ENCODE measurements at regions not wholly inside any gene's neighbourhood (a gene's known extent, or its start where the extent isn't known, plus 50 kb on each side); places are given as distances from the start of the nearest gene placed in this dataset.

DNA sequence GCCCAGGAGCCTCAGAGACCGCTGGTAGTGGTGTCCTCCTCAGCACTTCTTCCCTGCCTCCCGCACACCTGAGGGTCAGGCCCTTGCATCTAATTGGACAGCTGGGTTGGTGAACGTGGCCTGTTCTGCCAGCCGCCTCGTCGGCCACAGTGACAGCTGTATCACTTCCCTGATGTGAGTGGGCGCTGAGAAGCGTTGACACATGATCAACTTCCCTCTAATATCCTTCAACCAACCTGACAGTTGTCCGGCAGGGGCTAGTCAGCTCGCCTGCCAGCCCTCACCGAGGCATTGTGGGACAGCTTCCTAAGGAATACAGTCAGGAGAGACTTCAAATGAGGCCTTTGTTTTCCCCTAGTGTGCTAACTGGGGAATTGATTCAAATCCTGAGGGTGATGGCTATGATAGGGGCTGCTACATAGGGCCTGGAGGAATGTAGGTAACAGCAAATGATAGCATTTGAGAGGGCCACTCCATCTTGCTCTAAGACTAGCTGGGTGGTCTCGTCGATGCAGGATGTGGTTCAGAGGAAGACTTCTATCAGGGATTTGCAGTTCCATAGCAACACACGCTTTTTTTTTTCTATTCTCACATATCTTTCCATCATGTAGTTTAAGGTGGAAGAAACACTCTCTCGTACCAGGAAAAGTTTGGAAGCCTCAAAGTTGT lies 230.8 kb downstream of the TSHZ3 start:
- no peak for DNase-seq

- no peak for DNase-seq
These were observed 234.7 kb downstream of the TSHZ3 start for GRCh38 chr19:31114585-31114984.

GRCh38 chr19:31113293-31113692 lies 235.9 kb downstream of the TSHZ3 start:
- DNase-seq = no peak

DNA sequence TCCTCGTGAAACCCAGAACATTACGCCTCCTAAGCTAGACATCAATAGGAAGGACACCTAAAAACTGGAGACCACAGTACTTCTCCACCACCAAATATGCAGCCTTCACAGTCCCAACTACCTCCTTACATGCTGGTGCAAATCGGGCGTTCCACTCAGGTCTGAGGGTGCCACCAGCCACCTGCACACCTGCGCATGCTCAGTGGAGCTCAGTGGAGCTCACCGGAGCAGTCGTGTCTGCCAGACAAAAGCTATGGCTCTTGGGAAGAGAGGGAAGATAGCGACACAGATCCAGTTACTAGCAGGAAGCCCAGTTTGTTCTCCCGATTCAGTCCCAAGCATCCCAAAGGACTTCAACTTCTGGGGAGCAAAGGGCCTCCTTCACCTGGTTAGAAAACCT lies 237.1 kb downstream of the TSHZ3 start:
- DNase-seq = no peak

GRCh38 chr19:31111741-31112140 lies 237.5 kb downstream of the TSHZ3 start:
- DNase-seq = no peak

GRCh38 chr19:31110336-31110735 lies 238.9 kb downstream of the TSHZ3 start:
- DNase-seq = no peak

DNA sequence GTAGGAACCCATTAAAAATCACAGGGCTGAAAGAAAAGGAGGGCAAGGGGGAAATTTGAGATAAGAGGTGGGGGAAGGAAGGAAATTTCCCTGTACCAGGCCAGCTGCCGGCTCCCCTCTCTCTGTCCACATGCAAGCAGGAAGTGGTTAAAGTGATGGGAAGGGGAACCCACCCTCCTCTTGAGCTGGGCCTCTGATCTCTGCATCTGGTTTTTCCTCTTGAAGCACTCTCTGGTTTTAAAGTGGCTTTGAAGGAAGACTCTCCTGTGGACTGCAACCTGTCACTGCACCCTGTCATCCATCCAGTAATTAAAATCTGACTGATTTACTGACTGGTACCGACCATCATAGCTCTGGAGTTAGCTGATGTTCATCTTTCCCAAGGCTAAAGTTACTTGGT lies 239.6 kb downstream of the TSHZ3 start:
- no peak for DNase-seq

DNA sequence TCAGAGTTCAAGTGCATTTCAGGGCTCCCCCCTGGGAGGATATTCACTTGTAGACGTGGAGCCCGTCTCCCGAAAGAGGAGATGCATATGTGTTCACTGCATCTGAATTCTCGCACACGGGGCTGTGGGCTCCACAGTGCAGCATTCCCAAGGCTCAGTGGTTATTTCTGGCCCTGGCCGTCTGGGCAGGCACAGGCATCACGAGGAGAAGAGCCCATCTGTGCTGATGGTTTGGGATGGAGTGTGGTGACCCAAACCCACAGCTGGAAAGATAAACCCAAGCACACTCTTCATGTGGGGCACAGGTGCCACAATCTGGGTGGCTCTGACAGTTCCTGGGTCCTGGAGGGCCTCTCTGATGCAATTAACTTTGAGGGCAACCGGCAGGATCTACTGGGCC lies 242.1 kb downstream of the TSHZ3 start:
- no peak for DNase-seq

DNA sequence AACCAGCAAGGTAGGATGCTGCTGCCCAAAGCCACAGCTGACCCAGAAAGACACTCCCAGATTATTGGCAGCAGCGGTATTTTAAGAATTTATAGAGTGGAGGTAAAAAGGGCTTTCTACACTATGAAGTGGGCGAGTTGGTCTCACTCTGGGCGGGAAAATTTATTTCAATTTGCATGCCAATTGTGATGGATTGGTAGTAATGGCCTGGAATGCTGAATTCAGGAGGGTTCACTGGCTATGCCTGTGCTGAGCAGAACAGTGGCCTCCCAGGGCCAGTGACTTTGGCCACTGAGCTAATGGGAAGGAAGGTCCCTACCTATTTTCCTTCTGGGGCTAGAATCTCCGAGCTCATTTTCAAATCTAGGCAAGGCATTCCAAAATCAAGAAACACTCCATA lies 243.5 kb downstream of the TSHZ3 start:
- DNase-seq = no peak

GRCh38 chr19:31104451-31104850 lies 244.8 kb downstream of the TSHZ3 start:
- no peak for DNase-seq

DNA sequence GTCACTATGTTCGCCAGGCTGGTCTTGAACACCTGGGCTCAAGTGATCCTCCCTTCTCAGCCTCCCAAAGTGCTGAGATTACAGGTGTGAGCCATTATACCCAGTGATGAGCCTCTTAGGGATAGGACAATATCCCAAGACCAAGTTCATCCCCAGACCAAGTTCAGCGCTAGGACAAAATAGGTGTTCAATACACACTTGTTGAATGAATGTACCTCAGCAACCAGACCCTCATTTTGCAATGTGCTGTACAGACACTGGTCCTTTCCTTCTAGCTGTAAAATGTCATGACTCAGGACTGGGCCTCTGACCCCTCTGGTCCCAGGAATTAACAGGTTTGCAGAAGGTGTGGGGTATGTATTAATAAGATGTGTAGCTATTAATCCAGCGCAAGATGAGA lies 246.0 kb downstream of the TSHZ3 start:
- no peak for DNase-seq

- DNase-seq = no peak
These were observed 246.6 kb downstream of the TSHZ3 start for GRCh38 chr19:31102674-31103073.

GRCh38 chr19:31100981-31101380 lies 248.3 kb downstream of the TSHZ3 start:
- no peak for DNase-seq

GRCh38 chr19:31100206-31100590 lies 249.0 kb downstream of the TSHZ3 start:
- DNase-seq = no peak

- no peak for DNase-seq
These were observed 249.6 kb downstream of the TSHZ3 start for GRCh38 chr19:31099515-31100205.

- DNase-seq = no peak
These were observed 250.4 kb downstream of the TSHZ3 start for GRCh38 chr19:31098836-31099235.

DNA sequence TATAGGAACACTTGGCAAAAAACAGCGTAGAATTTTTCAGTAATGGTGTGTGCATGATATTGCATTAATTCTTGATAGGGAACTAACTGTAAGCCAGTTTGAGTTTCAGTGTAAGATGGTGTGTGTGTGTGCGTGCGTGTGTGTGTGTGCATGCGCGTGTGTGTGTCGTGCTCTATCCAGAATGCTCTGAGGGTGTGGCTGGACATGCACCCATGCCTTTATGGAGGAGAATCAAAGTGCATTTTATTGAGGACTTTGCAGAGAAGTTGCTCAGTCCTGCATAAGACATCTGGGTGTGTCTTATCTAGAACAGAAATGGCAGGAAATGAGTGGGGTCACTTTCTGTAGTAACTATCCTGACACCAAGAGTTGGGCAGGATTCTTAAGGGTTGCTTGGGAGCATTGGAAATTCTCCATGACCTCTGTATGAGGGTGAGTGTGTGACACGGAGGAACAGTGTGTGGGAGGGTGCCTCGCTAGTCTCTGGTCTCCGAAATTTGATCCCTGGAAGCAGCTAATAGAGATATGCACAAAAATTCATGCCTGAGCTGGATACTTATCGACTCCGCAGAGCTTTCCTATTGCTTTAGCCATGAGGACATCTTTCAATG lies 252.2 kb downstream of the TSHZ3 start:
- no peak for DNase-seq

- DNase-seq = no peak
These were observed 253.0 kb downstream of the TSHZ3 start for GRCh38 chr19:31096062-31096830.

DNA sequence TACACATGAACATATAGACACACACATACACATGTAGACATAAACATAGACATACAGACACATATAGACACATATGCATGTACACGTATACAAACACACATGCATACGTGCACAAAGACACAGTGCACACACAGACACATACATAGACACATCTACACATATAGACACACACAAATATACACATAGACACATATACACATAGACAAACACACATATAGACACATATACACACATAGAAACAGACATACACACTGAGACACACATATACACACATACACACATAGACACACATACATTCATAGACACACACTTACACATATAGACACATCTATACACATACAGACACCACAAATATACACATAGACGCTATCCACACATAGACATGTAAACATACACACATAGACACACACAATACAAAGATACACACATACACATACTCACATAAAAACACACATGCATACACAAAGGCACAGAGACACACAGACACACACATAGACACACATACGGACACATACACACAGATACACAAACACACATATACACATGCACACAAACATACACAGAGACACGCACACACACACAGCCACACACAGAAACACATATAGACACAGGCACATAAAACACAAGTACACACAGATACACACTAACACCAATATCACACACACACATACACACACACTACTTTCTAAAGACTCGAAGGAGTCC lies 254.0 kb downstream of the TSHZ3 start:
- DNase-seq = no peak

DNA sequence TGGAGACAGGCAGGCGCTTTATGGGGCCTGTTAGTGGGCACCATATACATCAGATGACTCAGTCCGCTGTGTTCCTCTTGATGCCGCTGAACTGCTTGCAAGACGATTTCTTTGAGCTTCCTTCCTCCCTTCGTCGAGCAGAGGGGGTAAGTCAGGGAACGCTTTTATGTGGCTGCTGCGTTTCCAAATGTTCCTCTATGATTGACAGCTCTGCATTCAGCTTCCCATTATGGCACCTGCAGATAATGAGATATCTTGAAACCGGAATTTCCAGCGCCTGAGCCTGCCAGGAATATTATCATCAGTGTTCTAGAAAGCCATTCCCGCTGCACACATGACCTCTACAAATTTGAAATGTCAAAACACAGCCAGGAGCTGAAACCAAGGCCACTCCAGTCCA lies 257.0 kb downstream of the TSHZ3 start:
- DNase-seq = no peak

- no peak for DNase-seq
These were observed 259.6 kb downstream of the TSHZ3 start for GRCh38 chr19:31089681-31090080.

GRCh38 chr19:31085125-31085524 lies 264.1 kb downstream of the TSHZ3 start:
- no peak for DNase-seq

DNA sequence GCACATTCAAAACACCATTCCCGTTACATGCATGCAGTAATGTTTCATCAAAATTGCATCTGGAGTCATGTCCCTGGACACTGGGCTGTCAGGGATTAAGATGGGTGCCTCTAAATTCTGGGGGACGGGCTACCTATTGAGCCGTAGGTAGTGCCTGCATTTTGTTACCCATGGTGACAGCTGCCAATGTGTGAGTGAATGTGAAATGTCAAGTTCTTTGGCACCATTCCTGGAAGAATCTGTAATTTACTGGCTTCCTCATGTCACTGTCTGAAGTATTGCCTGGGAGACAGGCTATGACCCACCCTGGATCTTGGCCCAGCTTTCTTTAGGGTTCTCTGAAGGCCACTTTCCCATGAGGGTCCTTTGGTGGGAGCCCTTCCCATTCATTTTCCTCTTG lies 266.1 kb downstream of the TSHZ3 start:
- no peak for DNase-seq

All from activated T-cell treated with anti-CD3 and anti-CD28 coated beads, Interleukin-2, amount 50 U/mL, for 1 hour (primary cell).